EL (cell line): ENCODE measurements at regions not wholly inside any gene's neighbourhood (a gene's known extent, or its start where the extent isn't known, plus 50 kb on each side); places are given as distances from the start of the nearest gene placed in this dataset.
A peak's percentile ranks its signal among the peaks of the same experiment; 100 is the strongest.
"Not testable (repeated sequence)": the region's sequence is repeated elsewhere in the genome, so short reads cannot be mapped to it uniquely, and the experiment has no call there.

ENCODE experiments used
- DNase-seq: peaks from one replicate; pipeline ENCODE4 v3.0.0-alpha.2; 2016

DNA sequence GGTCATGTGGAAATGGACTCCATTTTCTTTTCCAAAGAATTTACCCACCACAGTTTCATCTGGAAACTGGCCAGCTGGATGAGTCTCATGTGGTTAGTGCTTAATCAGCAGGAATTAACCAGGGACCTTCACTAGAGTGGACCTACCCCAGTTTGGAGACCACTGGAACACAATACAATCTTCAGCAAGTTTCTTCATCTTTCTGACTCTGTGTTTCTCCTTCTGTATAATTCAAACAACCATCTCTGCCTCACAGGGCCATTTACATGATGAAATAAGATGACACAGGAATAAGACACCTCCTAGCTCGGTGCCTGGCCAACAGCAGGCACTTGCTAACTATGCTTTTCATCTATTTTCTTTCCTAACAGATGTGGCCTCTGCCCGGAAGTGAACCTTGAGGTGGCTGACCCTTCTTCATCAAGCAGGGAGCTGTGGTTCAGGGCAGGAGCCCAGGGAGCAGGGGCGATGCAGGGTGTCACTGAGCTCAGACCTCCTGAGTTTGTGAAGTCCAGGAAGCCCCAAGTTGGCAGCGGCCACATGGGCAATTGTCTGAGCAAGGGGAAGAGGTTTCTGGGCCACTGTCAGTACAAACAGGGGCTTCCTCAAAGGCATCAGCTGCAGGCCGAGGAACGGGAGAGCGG is 98.8 kb downstream of the SOD2 start:
- DNase-seq = peak; percentile 60

DNA sequence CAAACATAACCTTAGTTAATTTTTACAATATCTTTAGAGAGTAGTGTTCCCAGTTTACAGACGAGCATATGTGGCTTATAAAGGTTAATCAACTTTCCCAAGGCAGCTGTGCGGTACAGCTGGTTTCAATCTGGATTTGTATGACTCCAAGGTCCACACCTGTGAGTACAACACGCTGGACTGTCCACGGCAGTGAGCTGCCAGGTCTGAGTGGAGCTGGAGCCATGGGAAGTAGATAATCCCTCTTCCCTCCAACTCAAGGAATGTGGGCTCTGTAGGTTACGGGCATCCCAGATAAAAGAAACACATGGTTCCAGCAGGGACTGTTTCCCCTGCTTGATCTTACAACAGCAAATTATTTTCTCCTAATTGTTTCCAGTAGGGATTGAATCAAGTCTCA is 102.2 kb downstream of the SOD2 start:
- DNase-seq = no peak

DNA sequence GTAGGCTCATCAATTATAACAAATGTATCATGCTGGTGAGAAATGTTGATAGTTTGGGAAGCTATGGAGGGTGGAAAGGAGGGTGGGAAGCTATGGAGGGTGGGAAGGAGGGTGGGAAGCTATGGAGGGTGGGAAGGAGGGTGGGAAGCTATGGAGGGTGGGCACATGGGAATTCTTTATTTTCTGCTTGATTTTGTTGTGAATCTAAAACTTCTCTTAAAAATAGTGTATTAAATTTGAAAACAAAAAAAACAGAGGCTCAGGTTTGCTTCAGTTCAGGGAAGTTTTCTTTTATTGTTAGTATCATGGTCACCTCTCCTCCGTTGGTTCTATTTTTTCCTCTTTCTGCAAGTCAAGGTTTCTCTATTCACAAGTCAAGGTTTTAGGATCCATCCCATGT is 106.4 kb downstream of the SOD2 start:
- DNase-seq = no peak

- no peak for DNase-seq
Observed at GRCh38 chr6:159582736-159583135, 110.3 kb downstream of the SOD2 start.

GRCh38 chr6:159578629-159579028 is 114.4 kb downstream of the SOD2 start:
- no peak for DNase-seq

DNA sequence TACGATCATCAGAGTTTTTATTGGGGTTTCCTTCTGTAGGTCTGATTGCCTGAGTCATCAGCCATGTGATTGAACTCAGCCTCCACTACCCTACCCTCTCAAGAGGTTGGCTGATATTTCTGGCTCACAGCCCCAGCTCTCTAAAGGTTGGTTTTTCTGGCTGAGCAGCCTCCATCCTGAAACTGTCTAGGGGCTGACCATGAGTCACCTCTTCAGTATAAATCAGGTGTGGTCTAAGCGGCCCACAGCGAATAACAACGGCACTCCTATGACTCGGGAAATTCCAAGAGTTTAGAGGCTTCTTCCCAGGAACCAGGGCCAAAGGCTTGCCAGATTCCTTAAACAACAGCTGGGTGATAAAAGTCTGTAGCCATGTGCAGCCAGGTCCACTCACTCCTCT is 115.5 kb downstream of the SOD2 start:
- DNase-seq = no peak

GRCh38 chr6:159572439-159573110 is 120.5 kb downstream of the SOD2 start:
- DNase-seq = no peak

GRCh38 chr6:159565181-159565710 is 127.8 kb downstream of the SOD2 start:
- DNase-seq = no peak

GRCh38 chr6:159564456-159564855 is 128.6 kb downstream of the SOD2 start:
- DNase-seq = no peak

- DNase-seq = no peak
Observed at GRCh38 chr6:159557031-159557430, 136.0 kb downstream of the SOD2 start.

DNA sequence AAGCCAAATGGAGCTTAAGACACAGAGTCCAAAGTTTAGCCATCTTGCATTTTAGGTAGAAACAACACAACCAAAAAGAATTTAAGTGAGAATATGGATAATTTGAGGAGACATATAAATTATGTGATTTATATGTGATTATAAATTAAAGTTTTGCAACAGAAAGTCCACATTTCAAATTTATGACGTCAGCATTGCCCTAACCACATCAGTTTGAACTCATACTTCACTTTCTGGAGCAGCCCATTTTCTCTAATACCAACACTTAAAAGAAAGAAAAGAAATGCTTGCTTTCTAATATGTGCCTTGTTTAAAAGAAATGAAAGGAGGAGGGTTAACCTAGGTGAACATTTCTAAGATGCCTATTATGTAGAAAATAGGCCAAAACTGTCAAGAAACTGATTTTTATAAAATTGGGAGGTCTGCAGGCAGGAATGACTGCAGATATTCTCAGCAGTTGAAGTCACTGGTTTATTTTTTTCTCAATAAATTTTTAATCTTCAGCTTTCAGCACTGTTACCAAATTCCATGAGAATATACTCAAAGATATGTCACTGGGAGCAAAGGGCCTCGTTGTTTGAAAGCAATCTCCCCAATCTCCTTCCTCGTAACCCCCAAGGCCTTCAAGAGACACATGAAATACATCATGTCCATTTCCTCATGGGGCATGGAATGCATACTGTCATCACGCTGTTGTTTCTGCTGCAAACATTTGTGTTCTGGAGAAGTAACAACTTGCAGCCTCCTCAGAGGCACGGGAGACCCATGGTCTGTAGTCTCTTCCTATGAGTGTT is 137.8 kb downstream of the SOD2 start:
- DNase-seq = no peak

GRCh38 chr6:159541296-159541695 is 151.7 kb downstream of the SOD2 start:
- no peak for DNase-seq

DNA sequence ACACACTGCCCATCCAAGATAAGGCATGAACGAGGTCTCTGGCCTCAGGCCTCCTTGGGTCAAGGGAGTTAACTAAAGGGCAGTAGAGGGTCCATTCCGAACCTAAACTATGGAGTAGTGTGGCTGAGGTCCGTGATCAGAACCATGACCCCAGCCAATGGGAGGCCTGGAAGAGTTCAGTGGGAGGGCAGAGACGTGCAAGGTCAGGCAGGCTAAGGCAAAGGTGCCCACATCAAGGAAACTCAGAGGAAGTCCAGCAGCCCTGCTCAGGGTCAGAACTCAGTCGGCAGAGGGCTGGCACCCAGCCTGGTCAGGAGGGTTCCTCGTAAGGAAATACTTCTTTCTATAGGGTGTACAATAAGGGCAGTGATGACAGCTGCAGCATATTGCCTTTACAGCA is 152.2 kb downstream of the SOD2 start:
- no peak for DNase-seq

DNA sequence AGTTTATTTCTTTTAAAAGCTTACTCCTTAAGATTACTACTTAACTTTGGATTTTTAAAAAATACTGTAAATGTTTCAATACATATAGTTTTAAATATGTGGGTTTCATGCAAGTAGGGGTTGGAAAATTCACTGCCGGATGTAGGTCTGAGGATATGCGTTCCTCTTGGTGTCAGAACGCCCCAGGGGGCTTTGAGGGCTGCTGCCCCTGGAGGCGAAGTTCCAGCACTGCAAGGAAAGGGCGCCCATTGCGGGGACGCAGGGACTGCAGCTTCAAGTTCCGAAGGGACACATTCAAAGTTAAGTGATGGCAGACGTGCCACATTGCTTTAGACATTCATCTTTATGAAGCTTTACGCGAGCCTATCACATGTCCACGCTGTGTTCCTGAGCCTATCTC is 152.9 kb downstream of the SOD2 start:
- no peak for DNase-seq

GRCh38 chr6:159538031-159538430 is 155.0 kb downstream of the SOD2 start:
- not testable (repeated sequence) for DNase-seq

- DNase-seq = no peak
Observed at GRCh38 chr6:159535656-159536350, 157.2 kb downstream of the SOD2 start.

DNA sequence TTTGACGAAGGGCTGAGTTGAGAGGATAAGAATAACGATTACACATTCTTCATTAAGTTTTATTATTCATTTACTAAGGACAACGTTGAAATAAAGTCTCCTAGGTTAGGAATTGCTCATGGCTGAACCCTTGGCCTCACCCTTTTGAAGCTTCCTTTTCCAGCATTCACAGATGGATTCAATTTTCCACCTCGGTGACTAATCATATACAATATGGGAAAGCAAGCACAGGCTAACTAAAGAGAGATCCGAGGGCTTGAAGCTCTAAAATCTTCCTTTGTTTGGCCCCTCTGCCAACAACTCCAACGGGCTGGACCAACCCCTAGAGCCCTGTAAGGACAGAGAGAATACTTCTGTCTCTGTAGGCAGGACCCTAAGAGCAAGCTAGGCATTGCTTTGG is 159.5 kb downstream of the SOD2 start:
- peak; percentile 38 for DNase-seq

DNA sequence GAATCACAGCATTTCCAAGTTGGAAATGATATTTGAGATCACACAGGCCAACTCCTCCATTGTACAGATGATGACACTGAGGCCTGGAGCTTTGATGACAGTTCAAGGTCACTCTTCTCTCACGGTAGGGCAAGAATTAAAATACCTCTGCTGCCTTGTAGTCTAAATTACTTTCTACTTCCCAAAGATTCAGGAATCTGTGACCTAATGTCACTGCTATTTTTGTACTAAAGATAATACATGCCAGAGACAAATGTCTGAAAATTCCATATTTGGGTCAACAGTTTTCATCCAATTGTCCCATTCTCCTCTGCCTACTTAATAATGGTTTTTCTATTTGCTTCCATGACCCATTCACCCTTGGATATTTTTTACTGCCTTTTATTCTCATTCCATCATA is 160.0 kb downstream of the SOD2 start:
- peak; percentile 4 for DNase-seq

- no peak for DNase-seq
Observed at GRCh38 chr6:159532155-159532554, 160.9 kb downstream of the SOD2 start.

GRCh38 chr6:159529934-159530333 is 163.1 kb downstream of the SOD2 start:
- DNase-seq = no peak

DNA sequence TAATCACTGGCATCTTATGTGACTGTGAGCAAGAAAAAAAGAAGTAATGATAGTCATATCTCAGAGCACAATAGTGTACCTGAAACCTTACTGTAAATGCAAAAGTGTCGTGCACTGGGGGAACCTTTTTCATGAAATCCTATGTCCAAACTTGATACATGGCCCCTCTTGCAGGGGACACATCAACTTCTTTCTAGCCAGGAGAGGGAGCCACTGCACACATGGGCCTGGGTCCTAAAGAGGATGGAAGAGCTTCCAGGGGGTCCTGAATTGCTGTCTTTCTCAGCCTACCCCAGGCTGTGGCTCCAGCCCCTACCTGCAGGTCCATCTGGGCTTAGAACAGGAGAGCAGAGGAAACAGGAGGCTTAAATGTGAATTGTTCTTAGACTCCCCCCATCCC is 165.7 kb downstream of the SOD2 start:
- no peak for DNase-seq

- DNase-seq = no peak
Observed at GRCh38 chr6:159525445-159526025, 167.5 kb downstream of the SOD2 start.
